Transverse colon (tissue), 3 donors: ENCODE measurements at regions not wholly inside any gene's neighbourhood (a gene's known extent, or its start where the extent isn't known, plus 50 kb on each side); places are given as distances from the start of the nearest gene placed in this dataset.

Experiments used
- POLR2A ChIP-seq: fragments of 450-650 bp; IDR thresholded peaks from one replicate; pipeline ENCODE4 v1.6.1; 2016; ENCODE audit warnings: antibody characterized with exemption, mild to moderate bottlenecking, moderate library complexity
- TF ChIP-seq, protein P1 (sequence below), 5 experiments: fragments of 200-600 bp in 3 of 5; fragments of 450-650 bp in 2 of 5; sonication (generic) in 3 of 5; IDR thresholded peaks; 1 replicate in 2 of 5; 2 replicates in 3 of 5; pipeline ENCODE4 v1.5.1; 2016 to 2017; ENCODE audit warnings: antibody characterized with exemption in 5 of 5, inconsistent platforms in 3 of 5, mild to moderate bottlenecking in 2 of 5, moderate library complexity in 1 of 5

DNA sequence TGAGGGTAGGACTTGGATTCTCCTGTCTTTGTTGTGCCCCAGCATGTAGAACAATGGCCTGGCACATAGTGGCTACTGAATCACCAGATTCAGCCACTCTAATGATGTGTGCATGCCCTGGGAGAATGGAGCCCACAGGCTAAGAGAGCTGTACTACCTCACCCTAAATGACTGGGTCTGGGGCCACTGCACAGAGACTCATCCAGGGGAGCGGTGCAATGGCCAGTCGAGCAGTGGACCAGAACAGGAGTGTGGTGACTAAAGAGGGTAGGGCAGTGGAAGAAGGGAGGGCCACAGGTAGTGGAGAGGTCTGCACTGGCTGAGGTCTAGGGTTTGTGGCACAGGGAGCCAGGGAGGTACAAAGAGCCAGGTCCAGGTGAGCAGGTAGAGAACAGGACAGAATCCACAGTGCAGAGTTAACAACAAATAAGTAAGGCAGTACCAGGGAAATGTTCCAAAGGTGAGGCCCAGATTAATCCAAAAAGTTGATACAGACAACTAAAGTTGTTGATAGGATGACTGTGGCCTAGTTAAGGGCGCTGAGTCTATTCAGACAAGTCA lies 142.7 kb upstream of the ATP11B start:
- no peak for TF ChIP-seq POLR2A
- TF ChIP-seq, protein P1, sequence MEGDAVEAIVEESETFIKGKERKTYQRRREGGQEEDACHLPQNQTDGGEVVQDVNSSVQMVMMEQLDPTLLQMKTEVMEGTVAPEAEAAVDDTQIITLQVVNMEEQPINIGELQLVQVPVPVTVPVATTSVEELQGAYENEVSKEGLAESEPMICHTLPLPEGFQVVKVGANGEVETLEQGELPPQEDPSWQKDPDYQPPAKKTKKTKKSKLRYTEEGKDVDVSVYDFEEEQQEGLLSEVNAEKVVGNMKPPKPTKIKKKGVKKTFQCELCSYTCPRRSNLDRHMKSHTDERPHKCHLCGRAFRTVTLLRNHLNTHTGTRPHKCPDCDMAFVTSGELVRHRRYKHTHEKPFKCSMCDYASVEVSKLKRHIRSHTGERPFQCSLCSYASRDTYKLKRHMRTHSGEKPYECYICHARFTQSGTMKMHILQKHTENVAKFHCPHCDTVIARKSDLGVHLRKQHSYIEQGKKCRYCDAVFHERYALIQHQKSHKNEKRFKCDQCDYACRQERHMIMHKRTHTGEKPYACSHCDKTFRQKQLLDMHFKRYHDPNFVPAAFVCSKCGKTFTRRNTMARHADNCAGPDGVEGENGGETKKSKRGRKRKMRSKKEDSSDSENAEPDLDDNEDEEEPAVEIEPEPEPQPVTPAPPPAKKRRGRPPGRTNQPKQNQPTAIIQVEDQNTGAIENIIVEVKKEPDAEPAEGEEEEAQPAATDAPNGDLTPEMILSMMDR (IDR thresholded peaks at IDR 0.05), result no peak
